LNCaP clone FGC (cell line): ENCODE measurements at regions not wholly inside any gene's neighbourhood (a gene's known extent, or its start where the extent isn't known, plus 50 kb on each side); places are given as distances from the start of the nearest gene placed in this dataset.

Source experiments
- DNase-seq: peaks from one replicate; pipeline ENCODE4 v3.0.0-alpha.2; 2011; ENCODE audit warnings: low read depth
- H3K4me3 ChIP-seq: 2 replicates; pipeline ENCODE4 v1.5.1; 2011; ENCODE audit warnings: mild to moderate bottlenecking, low read depth, low read length, control low read depth
- TF ChIP-seq, protein P1 (sequence below): IDR thresholded peaks from 2 replicates; pipeline ENCODE4 v1.5.1; 2012; ENCODE audit warnings: mild to moderate bottlenecking; ENCODE audit not compliant: control insufficient read depth, insufficient read depth; ENCODE audit errors: extremely low read depth

DNA sequence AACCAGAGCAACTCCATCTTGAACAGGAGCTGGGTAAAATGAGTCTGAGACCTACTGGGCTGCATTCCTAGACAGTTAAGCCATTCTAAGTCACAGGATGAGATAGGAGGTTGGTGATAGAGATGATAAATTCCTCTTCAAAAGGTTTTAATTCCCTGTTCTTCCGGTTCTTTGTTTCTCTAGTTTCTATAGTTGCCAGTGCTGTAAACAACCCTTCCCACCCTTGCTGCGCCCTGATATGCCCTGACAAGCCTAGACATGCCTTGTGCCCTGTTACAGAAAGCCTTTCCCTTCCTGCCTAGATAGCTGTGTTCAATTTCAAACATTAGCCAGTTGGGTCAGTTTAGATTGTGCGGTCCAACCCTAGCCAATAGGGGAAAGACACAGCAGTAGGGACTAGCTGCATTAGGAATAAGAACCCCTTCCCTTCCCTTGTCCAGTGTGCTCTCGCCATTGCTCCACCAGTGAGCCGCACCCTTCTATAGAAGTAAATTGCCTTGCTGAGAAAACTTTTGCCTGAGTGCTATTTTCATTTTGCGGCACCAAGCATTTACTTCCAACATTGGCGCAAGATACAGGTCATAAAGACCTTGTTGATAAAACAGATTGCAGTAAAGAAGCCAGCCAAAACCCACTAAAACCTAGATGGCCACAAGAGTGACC, 52.5 kb upstream of the CCN2 start:
- no peak overlapping the region for H3K4me3 ChIP-seq
- TF ChIP-seq, protein P1, sequence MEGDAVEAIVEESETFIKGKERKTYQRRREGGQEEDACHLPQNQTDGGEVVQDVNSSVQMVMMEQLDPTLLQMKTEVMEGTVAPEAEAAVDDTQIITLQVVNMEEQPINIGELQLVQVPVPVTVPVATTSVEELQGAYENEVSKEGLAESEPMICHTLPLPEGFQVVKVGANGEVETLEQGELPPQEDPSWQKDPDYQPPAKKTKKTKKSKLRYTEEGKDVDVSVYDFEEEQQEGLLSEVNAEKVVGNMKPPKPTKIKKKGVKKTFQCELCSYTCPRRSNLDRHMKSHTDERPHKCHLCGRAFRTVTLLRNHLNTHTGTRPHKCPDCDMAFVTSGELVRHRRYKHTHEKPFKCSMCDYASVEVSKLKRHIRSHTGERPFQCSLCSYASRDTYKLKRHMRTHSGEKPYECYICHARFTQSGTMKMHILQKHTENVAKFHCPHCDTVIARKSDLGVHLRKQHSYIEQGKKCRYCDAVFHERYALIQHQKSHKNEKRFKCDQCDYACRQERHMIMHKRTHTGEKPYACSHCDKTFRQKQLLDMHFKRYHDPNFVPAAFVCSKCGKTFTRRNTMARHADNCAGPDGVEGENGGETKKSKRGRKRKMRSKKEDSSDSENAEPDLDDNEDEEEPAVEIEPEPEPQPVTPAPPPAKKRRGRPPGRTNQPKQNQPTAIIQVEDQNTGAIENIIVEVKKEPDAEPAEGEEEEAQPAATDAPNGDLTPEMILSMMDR = no peak
- no peak for DNase-seq
